BE2C (cell line): ENCODE measurements at regions not wholly inside any gene's neighbourhood (a gene's known extent, or its start where the extent isn't known, plus 50 kb on each side); places are given as distances from the start of the nearest gene placed in this dataset.

Source experiments
- DNase-seq: peaks from one replicate; pipeline ENCODE4 v3.0.0-alpha.2; 2020
- H3K27me3 ChIP-seq: fragments of 250-450 bp; sonication (Bioruptor Pico); 2 replicates; pipeline ENCODE4 v1.5.1; 2020; ENCODE audit warnings: mild to moderate bottlenecking
- H3K36me3 ChIP-seq: fragments of 250-450 bp; sonication (Bioruptor Pico); 2 replicates; pipeline ENCODE4 v1.5.1; 2020; ENCODE audit warnings: mild to moderate bottlenecking
- H3K4me1 ChIP-seq: fragments of 250-450 bp; sonication (Bioruptor Pico); 2 replicates; pipeline ENCODE4 v1.5.1; 2020
- H3K4me3 ChIP-seq: 2 replicates; pipeline ENCODE4 v1.5.1; 2011; ENCODE audit warnings: low read depth, low read length
- H3K9me3 ChIP-seq: fragments of 250-450 bp; sonication (Bioruptor Pico); 2 replicates; pipeline ENCODE4 v1.5.1; 2020
- CTCF ChIP-seq: IDR thresholded peaks from 2 replicates; pipeline ENCODE4 v1.5.1; 2012; ENCODE audit warnings: mild to moderate bottlenecking, low read depth, low read length

- H3K36me3 ChIP-seq: no peaks in the 10 kb centered on the region
- H3K4me3 ChIP-seq: no peak overlapping the region
- DNase-seq: no peak
Observed at GRCh38 chr6:109892451-109893435, 85.4 kb upstream of the GPR6 start.

DNA sequence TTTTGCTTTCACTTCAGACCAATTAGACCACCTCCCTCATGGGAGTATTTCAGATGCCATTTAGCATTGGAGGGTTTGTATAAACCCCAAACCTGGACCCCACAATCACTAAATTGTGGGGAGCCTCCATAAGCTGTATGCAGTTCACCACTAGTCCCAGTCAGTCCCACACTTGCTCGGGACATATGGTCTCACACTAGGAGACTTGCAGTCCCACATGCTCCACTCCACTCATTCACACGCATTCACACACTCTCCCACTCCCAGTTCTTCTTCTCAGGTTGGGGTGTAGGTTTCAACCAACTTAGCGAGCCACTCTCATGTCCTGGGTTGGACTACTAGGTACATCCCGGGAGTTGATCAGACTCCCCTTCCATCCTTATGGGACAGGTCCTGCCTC is 84.5 kb upstream of the GPR6 start:
- TF ChIP-seq CTCF: no peak
- H3K4me1 ChIP-seq: no peaks in the 10 kb centered on the region
- H3K4me3 ChIP-seq: no peak overlapping the region
- DNase-seq: no peak
- H3K36me3 ChIP-seq: no peaks in the 10 kb centered on the region
- H3K27me3 ChIP-seq: no peaks in the 10 kb centered on the region
- no peaks in the 10 kb centered on the region for H3K9me3 ChIP-seq

More at GRCh38 chr6:109892451-109893435, 85.4 kb upstream of the GPR6 start:
- Histone ChIP-seq H3K27me3 (no peaks in the 10 kb centered on the region), H3K4me1 (no peaks in the 10 kb centered on the region), H3K9me3 (no peaks in the 10 kb centered on the region)
- 0 out of 2 replicates have a peak, but pooled peaks have one; percentile 3 for TF ChIP-seq CTCF

DNA sequence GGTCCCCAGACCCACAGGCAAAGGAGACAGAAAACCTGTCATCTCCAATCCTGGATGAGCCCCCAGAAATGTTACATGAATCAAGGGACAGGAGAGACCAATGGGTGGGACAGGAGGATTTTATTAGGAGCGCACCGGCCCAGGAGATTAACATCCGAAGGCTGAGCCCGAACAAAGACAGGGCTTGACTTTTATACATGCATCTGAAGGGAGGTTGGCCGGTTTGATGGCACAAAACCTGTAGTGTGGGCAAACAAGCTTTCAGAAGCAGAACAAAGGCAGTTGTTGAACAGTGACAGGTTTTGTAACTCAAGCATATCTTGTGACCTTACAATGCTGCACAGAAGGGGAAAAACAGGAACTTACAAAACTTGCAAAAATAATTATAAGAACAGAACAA is 83.9 kb upstream of the GPR6 start:
- Histone ChIP-seq H3K4me3 (no peak overlapping the region), H3K9me3 (no peaks in the 10 kb centered on the region), H3K27me3 (no peaks in the 10 kb centered on the region), H3K4me1 (no peaks in the 10 kb centered on the region), H3K36me3 (no peaks in the 10 kb centered on the region)
- TF ChIP-seq CTCF: no peak
- DNase-seq: no peak

DNA sequence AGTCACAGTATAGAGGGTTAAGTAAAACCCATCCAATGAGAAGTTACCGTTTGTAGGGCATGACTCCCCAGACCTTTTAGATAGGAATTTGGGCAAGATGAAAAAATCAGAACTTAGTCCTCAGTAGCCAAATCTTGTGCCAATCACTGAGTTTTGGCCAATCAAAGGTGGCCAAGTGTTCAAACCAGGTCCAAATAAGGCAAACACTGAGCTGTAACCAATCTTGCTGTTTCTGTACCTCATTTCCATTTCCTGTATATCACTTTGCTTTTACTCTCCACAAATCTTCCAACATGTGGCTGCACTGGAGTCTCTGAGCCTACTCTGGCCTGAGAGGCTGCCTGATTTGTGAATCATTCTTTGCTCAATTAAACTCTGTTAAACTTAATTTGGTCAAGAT is 81.8 kb upstream of the GPR6 start:
- Histone ChIP-seq H3K4me1 (no peaks in the 10 kb centered on the region), H3K9me3 (no peaks in the 10 kb centered on the region), H3K4me3 (no peak overlapping the region), H3K36me3 (no peaks in the 10 kb centered on the region), H3K27me3 (peaks cover 2% of the 10 kb centered on the region; the same call in 1 of the 2 replicates)
- DNase-seq: no peak
- TF ChIP-seq CTCF: no peak

DNA sequence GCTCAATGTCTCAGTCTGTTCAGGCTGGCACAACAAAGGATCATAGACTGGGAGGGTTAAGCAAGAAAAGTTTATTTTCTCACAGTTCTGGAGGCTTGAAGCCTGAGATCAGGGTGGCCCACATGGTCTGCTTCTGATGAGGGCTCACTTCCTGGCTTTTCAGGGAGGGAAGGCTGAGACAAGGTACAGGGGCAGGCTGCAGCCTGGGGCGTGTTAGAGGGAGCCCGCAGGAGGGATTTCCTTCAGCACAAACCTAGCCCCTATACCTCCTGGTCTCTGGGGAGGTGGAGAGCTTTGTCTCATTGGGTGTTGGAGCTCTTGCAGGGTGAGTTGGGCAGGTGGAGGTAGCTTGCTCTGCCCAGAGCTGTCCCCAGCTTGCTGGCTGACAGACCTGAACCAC is 81.1 kb upstream of the GPR6 start:
- TF ChIP-seq CTCF: no peak
- no peak for DNase-seq
- H3K4me3 ChIP-seq: no peak overlapping the region
- no peaks in the 10 kb centered on the region for H3K9me3 ChIP-seq
- H3K36me3 ChIP-seq: no peaks in the 10 kb centered on the region
- no peaks in the 10 kb centered on the region for H3K4me1 ChIP-seq
- H3K27me3 ChIP-seq: peaks cover 4% of the 10 kb centered on the region; the same call in 1 of the 2 replicates

DNA sequence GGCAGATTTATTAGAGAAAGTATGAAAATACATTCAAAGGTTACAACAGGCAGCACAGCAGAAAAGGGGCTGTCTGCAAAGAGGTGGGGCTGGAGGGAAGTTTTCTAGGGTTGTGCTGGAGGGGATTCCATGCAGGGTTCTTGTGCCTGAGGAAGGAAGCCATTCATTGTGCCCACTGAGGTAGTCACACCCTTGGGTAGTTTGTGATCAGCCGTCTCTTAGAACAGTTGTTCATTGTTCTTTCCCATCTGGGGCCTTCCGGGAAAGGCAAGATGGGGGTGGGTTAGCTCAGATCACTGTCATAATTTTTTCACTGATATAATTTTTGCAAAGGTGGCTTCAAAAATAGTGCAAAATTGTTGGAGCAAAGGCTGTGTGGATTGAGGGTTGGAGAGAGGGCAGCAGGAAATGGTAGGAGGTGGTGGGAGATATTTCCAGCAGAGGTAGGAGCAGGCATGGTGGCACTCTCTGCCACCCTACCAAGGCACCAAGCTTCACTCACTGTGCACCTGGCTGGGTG is 80.5 kb upstream of the GPR6 start:
- H3K9me3 ChIP-seq: no peaks in the 10 kb centered on the region
- peaks cover 5% of the 10 kb centered on the region; the same call in 1 of the 2 replicates for H3K27me3 ChIP-seq
- no peaks in the 10 kb centered on the region for H3K4me1 ChIP-seq
- H3K36me3 ChIP-seq: no peaks in the 10 kb centered on the region
- H3K4me3 ChIP-seq: no peak overlapping the region
- no peak for DNase-seq
- TF ChIP-seq CTCF: no peak
